ENCODE measurements at regions not wholly inside any gene's neighbourhood (a gene's known extent, or its start where the extent isn't known, plus 50 kb on each side); places are given as distances from the start of the nearest gene placed in this dataset.

GRCh38 chr5:3963652-3964051, 368.0 kb downstream of the IRX1 start:
- DNase-seq, result no peak

- no peak for DNase-seq
These were observed 384.5 kb downstream of the IRX1 start for GRCh38 chr5:3980156-3980555.

- DNase-seq, result no peak
These were observed 392.2 kb downstream of the IRX1 start for GRCh38 chr5:3987867-3988266.

- DNase-seq, result no peak
These were observed 398.3 kb downstream of the IRX1 start for GRCh38 chr5:3993856-3994473.

GRCh38 chr5:3994628-3995027, 399.0 kb downstream of the IRX1 start:
- no peak for DNase-seq

- no peak for DNase-seq
These were observed 400.5 kb downstream of the IRX1 start for GRCh38 chr5:3995954-3996619.

- no peak for DNase-seq
These were observed 401.2 kb downstream of the IRX1 start for GRCh38 chr5:3996707-3997336.

- no peak for DNase-seq
These were observed 402.0 kb downstream of the IRX1 start for GRCh38 chr5:3997670-3998069.

- DNase-seq, result no peak
These were observed 404.3 kb downstream of the IRX1 start for GRCh38 chr5:3999929-4000328.

- DNase-seq, result no peak
These were observed 405.4 kb downstream of the IRX1 start for GRCh38 chr5:4001004-4001403.

- no peak for DNase-seq
These were observed 406.3 kb downstream of the IRX1 start for GRCh38 chr5:4001758-4002533.

- DNase-seq, result no peak
These were observed 409.7 kb downstream of the IRX1 start for GRCh38 chr5:4005335-4005734.

GRCh38 chr5:4007001-4007400, 411.4 kb downstream of the IRX1 start:
- no peak for DNase-seq

GRCh38 chr5:4011943-4012342, 416.3 kb downstream of the IRX1 start:
- DNase-seq, result no peak

- no peak for DNase-seq
These were observed 417.7 kb downstream of the IRX1 start for GRCh38 chr5:4013106-4013898.

GRCh38 chr5:4015709-4016108, 420.1 kb downstream of the IRX1 start:
- no peak for DNase-seq

- DNase-seq, result no peak
These were observed 421.6 kb downstream of the IRX1 start for GRCh38 chr5:4017076-4017803.

GRCh38 chr5:4018007-4018406, 422.4 kb downstream of the IRX1 start:
- no peak for DNase-seq

- no peak for DNase-seq
These were observed 423.6 kb downstream of the IRX1 start for GRCh38 chr5:4019009-4019769.

- no peak for DNase-seq
These were observed 424.2 kb downstream of the IRX1 start for GRCh38 chr5:4019841-4020240.

- no peak for DNase-seq
These were observed 424.8 kb downstream of the IRX1 start for GRCh38 chr5:4020400-4020799.
